ENCODE measurements at regions not wholly inside any gene's neighbourhood (a gene's known extent, or its start where the extent isn't known, plus 50 kb on each side); places are given as distances from the start of the nearest gene placed in this dataset.
"Not testable (repeated sequence)": the region's sequence is repeated elsewhere in the genome, so short reads cannot be mapped to it uniquely, and the experiment has no call there.

DNA sequence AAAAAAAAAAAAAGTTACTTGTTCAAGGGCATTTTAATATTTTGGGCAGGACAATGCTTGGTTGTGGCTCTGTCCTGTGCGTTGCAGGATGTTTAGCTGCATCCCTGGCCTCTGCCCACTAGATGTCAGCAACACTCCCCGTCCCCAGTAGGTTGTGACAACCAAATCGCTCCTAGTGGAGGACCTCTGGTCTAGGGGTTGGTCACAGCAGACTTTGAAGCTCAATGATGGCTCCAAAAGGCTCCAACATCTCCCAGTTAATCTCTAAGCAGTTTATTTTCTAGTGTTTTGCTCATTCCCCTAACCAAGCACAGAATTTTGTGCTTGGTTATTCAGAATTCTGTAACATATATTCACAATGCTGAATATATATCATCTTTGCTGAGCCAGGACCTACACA is 67.0 kb downstream of the CHRNA1 start:
- intact Hi-C loops (cut with micrococcal nuclease): no loop called here

DNA sequence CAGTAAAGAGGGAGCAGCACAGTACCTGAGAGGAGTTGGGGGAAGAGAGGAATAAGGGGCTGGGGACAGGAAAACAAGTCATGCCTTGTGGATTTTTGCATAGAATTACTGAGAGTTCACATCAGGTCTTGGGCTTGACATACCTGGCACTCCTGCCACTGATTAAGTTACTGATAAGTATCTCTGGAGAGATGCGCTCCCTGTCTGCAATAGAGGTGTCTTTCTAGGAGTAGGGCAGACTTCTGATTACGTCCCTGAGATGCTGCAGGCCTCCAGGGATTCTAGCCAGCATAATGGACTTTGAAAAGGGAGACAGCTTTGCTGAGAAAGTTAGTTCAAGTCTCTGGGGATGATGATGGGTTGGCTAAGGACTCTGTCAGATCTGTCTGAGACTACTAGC is 69.4 kb downstream of the CHRNA1 start:
- intact Hi-C loops (cut with micrococcal nuclease): no loop called here

- intact Hi-C loops (cut with micrococcal nuclease): no loop called here
Measured at GRCh38 chr2:174694196-174694878, 69.9 kb downstream of the CHRNA1 start.

GRCh38 chr2:174693344-174693743 is 70.9 kb downstream of the CHRNA1 start:
- intact Hi-C loops (cut with micrococcal nuclease): no loop called here

DNA sequence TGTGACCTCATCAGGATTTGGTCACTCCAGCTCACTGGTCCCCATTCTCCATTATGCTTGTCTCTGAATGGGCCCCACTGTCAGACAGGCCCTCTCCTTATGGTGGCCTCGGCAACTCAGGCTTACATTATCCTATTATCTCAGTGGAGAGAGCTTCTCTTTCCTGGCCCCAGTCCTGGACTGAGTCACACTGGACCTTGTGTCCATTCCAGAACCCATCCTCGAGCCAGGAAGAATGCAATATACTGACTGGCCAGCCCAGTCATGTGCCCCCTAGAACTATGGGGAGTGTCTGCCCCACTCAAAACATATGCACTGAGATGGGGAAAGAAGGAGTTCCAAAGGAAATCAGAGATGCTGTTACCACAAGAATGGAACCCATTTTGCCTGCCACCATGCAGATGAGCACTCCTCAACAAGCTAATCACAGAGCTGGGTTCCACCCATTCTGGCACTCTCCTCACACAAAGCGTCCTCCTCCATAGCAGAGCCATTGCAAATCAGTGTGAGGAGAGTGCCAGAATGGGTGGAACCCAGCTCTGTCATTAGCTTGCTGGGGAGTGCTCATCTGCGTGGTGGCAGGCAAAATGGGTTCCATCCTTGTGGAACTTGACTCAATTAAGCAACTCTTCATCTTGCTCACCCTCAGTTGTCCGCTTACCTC is 71.9 kb downstream of the CHRNA1 start:
- intact Hi-C loops (cut with micrococcal nuclease): no loop called here

- intact Hi-C loops (cut with micrococcal nuclease): no loop called here
Measured at GRCh38 chr2:174691201-174691779, 73.0 kb downstream of the CHRNA1 start.

DNA sequence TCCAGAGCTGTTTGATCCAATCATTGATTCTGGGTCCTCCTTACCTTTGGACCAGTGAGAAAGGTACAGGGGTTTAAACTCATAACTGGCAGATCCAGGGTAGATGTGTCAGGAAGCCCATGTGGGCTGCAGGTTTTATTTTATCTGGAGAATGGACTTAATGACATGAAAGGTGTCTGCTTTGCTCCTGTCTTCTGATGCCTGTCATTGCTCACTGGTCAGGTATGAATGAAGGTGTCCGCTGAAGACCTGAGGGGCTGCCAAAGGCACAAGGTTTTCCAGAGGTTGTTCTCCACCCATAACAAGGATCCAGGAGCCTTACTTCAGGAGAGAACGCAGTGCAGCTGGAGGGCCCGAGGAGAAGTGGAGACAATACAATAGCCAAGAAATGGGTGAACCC is 74.2 kb downstream of the CHRNA1 start:
- intact Hi-C loops (cut with micrococcal nuclease): no loop called here

GRCh38 chr2:174688079-174688478 is 76.2 kb downstream of the CHRNA1 start:
- intact Hi-C loops (cut with micrococcal nuclease): loop anchor here (1.0 to 10.0 kb wide), 5 partner anchors 54 to 293 kb away; partner anchors contain the start of gene SCRN3

DNA sequence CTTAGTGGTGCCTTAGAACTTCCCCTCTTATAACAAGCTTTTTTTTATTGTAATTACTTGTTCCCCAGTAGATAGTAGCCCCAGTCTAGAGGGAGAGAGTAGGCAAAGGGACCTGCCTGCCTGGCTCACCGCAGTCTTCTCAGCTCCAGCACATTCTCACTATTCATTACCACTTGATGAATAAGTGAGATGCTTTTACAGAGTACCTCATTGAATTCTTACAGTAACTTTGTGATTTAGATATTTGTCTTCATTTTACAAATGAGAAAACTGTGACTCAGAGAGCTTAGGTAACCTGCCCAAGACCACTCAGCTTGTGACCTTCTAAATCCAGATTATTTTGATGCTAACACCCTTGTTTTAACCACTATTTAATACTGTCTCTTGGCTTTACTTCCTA is 77.8 kb downstream of the CHRNA1 start:
- intact Hi-C loops (cut with micrococcal nuclease): loop anchor here (10.0 kb wide), 1 partner anchor 292 kb away; the partner anchor contains the start of gene SCRN3

GRCh38 chr2:174683392-174683759 is 80.9 kb downstream of the CHRNA1 start:
- intact Hi-C loops (cut with micrococcal nuclease): loop anchor here (1.0 to 10.0 kb wide), 6 partner anchors 49 to 485 kb away; partner anchors contain the start of genes ATF2, GPR155 and SCRN3

- intact Hi-C loops (cut with micrococcal nuclease): loop anchor here (1.0 to 10.0 kb wide), 6 partner anchors 48 to 486 kb away; partner anchors contain the start of genes ATF2, GPR155 and SCRN3
Measured at GRCh38 chr2:174682578-174683391, 81.5 kb downstream of the CHRNA1 start.

DNA sequence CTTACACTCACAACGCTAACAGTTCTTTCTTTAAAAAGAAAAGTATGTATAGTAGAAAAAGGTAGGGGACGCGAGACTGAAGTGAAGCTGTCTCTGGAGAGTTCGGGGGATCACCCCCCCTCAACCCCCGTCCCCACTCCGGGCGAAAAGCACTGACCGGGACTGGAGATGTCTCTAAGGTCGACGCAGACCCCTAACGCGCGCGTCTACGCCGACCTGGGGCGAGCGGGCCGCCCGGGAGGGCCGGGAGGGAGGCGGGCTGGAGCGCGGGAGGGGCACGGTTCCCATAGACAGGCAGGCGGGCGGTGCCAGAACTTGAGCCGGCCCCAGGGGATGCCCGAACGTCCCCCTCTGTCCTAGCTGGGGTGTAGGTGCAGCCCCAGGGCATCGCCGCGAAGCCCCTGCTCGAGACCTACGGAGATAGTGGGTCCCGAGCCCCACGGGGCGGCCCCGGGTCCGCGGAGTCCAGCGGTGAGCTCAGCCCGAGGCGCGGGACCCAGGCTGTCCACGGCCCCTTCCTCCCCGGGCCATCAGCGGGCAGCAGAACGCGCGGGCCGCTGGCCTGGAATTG is 82.2 kb downstream of the CHRNA1 start:
- intact Hi-C loops (cut with micrococcal nuclease): loop anchor here (2.0 to 10.0 kb wide), 5 partner anchors 73 to 487 kb away; partner anchors contain the start of genes ATF2, GPR155 and SCRN3

- intact Hi-C loops (cut with micrococcal nuclease): loop anchor here (2.0 to 10.0 kb wide), 5 partner anchors 73 to 487 kb away; partner anchors contain the start of genes ATF2, GPR155 and SCRN3
Measured at GRCh38 chr2:174681099-174682006, 82.9 kb downstream of the CHRNA1 start.

GRCh38 chr2:174680221-174680620 is 82.6 kb upstream of the WIPF1 start:
- intact Hi-C loops (cut with micrococcal nuclease): loop anchor here (5.0 to 10.0 kb wide), 2 partner anchors 88 to 285 kb away; partner anchors contain the start of gene SCRN3

GRCh38 chr2:174678395-174678794 is 80.8 kb upstream of the WIPF1 start:
- intact Hi-C loops (cut with micrococcal nuclease): no loop called here

DNA sequence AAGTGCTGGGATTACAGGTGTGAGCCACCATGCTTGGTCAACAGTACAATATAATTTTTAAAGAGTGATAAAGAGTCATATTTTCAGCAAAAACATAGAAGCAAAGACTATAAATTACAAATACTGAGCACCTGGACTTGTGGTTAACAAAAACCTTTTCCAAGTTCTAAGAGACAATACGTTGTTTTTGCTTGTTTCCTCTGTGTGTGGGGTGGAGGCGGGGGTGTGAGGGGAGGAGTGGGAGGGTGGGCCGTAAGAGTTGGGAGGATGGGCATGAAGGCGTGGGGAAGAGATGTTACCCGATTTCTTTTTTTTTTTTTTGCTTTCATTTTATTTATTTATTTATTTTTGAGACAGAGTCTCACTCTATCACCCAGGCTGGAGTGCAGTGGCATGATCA is 78.0 kb upstream of the WIPF1 start:
- intact Hi-C loops (cut with micrococcal nuclease): no loop called here

DNA sequence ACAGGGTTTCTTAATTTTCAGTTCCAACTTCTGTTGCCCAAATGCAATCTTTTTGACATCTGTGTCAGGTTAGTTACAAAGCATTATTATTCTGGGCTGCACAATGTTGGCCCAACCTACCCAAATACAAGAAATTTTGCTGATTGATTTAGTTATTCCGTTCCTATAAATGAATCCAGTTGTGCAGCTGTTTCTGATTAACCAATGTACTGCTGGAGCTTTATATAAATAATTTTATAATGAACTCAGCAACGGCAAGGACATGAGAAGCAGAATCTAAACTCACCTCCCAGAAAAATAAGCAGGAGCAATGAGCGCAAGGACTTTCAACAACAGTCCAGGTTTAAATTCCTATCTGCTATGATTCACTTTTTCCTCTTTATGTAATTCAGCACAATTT is 76.3 kb upstream of the WIPF1 start:
- intact Hi-C loops (cut with micrococcal nuclease): no loop called here

- intact Hi-C loops (cut with micrococcal nuclease): no loop called here
Measured at GRCh38 chr2:174673440-174673839, 75.8 kb upstream of the WIPF1 start.

DNA sequence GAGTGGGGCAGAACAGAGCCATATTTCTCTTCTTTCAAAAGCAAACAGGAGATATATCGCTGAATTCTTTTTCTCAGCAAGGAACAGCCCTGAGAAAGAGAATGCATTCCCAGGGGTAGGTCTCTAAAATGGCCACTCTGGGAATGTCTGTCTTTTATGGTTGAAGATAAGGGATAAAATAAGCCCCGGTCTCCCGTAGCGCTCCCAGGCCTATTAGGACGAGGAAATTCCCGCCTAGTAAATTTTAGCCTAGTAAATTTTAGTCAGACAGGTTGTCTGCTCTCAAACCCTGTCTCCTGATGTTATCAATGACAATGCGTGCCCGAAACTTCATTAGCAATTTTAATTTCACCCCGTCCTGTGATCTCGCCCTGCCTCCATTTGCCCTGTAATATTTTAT is 73.9 kb upstream of the WIPF1 start:
- intact Hi-C loops (cut with micrococcal nuclease): not testable (repeated sequence)

GRCh38 chr2:174670446-174670845 is 72.8 kb upstream of the WIPF1 start:
- intact Hi-C loops (cut with micrococcal nuclease): no loop called here
